NT2/D1 (cell line): ENCODE measurements at regions not wholly inside any gene's neighbourhood (a gene's known extent, or its start where the extent isn't known, plus 50 kb on each side); places are given as distances from the start of the nearest gene placed in this dataset.
"Not testable (repeated sequence)": the region's sequence is repeated elsewhere in the genome, so short reads cannot be mapped to it uniquely, and the experiment has no call there.

Source experiments
- DNase-seq: peaks from one replicate; pipeline ENCODE4 v3.0.0-alpha.2; 2011; ENCODE audit warnings: low read depth, low spot score
- H3K27me3 ChIP-seq: 2 replicates; pipeline ENCODE4 v1.6.0; 2011; ENCODE audit warnings: mild to moderate bottlenecking; ENCODE audit not compliant: insufficient read length, insufficient read depth
- H3K36me3 ChIP-seq: 2 replicates; pipeline ENCODE4 v1.6.1; 2011; ENCODE audit warnings: mild to moderate bottlenecking, low read length, mixed read lengths; ENCODE audit not compliant: insufficient read depth, insufficient read length
- H3K4me1 ChIP-seq: 2 replicates; pipeline ENCODE4 v1.5.1; 2011; ENCODE audit not compliant: insufficient read depth, insufficient read length
- H3K4me3 ChIP-seq: 2 replicates; pipeline ENCODE4 v1.5.1; 2011; ENCODE audit warnings: low read depth; ENCODE audit not compliant: insufficient read length
- H3K9ac ChIP-seq: 2 replicates; pipeline ENCODE4 v1.6.0; 2011; ENCODE audit warnings: low read depth; ENCODE audit not compliant: insufficient read length
- H3K9me3 ChIP-seq: 2 replicates; pipeline ENCODE4 v1.5.1; 2011; ENCODE audit warnings: mild to moderate bottlenecking, low read length; ENCODE audit not compliant: insufficient read depth
- SUZ12 ChIP-seq: IDR thresholded peaks from 2 replicates; pipeline ENCODE4 v1.6.1; 2011; ENCODE audit not compliant: insufficient read length, insufficient read depth; ENCODE audit errors: extremely low read depth
- YY1 ChIP-seq: IDR thresholded peaks from 2 replicates; pipeline ENCODE4 v1.6.1; 2011; ENCODE audit not compliant: insufficient read length, insufficient read depth
- ZNF274 ChIP-seq: IDR thresholded peaks from 2 replicates; pipeline ENCODE4 v1.6.1; 2011; ENCODE audit warnings: mild to moderate bottlenecking, low read depth, low read length

GRCh38 chr4:20078644-20079043 lies 173.1 kb upstream of the SLIT2 start:
- Histone ChIP-seq H3K4me3 (no peak overlapping the region), H3K36me3 (no peaks in the 10 kb centered on the region), H3K9ac (no peak overlapping the region), H3K27me3 (no peaks in the 10 kb centered on the region), H3K4me1 (no peaks in the 10 kb centered on the region), H3K9me3 (no peaks in the 10 kb centered on the region)
- no peak for DNase-seq
- no peak for TF ChIP-seq ZNF274
- no peak for TF ChIP-seq SUZ12
- TF ChIP-seq YY1, result no peak

GRCh38 chr4:20075248-20075871 lies 176.3 kb upstream of the SLIT2 start:
- Histone ChIP-seq H3K27me3 (no peaks in the 10 kb centered on the region), H3K36me3 (no peaks in the 10 kb centered on the region), H3K9me3 (no peaks in the 10 kb centered on the region), H3K4me3 (no peak overlapping the region), H3K4me1 (no peaks in the 10 kb centered on the region), H3K9ac (no peak overlapping the region)
- DNase-seq, result no peak
- no peak for TF ChIP-seq ZNF274
- TF ChIP-seq SUZ12, result no peak
- no peak for TF ChIP-seq YY1

- Histone ChIP-seq H3K27me3 (no peaks in the 10 kb centered on the region), H3K4me3 (no peak overlapping the region), H3K4me1 (no peaks in the 10 kb centered on the region), H3K36me3 (no peaks in the 10 kb centered on the region), H3K9ac (no peak overlapping the region), H3K9me3 (no peaks in the 10 kb centered on the region)
- no peak for TF ChIP-seq YY1
- no peak for TF ChIP-seq ZNF274
- TF ChIP-seq SUZ12, result no peak
- DNase-seq, result no peak
These were observed 177.3 kb upstream of the SLIT2 start for GRCh38 chr4:20074450-20074849.

- TF ChIP-seq YY1 (no peak), SUZ12 (no peak), ZNF274 (no peak)
- DNase-seq, result no peak
- Histone ChIP-seq H3K4me1 (no peaks in the 10 kb centered on the region), H3K4me3 (no peak overlapping the region), H3K9me3 (no peaks in the 10 kb centered on the region), H3K36me3 (no peaks in the 10 kb centered on the region), H3K9ac (no peak overlapping the region), H3K27me3 (no peaks in the 10 kb centered on the region)
These were observed 185.8 kb upstream of the SLIT2 start for GRCh38 chr4:20065952-20066351.

GRCh38 chr4:20062857-20063256 lies 188.8 kb upstream of the SLIT2 start:
- not testable (repeated sequence) for H3K4me3 ChIP-seq, H3K9ac ChIP-seq, H3K9me3 ChIP-seq, H3K4me1 ChIP-seq, H3K36me3 ChIP-seq, DNase-seq, H3K27me3 ChIP-seq

GRCh38 chr4:20062054-20062453 lies 189.7 kb upstream of the SLIT2 start:
- Histone ChIP-seq H3K27me3 (no peaks in the 10 kb centered on the region), H3K9me3 (no peaks in the 10 kb centered on the region), H3K9ac (no peak overlapping the region), H3K4me3 (no peak overlapping the region), H3K36me3 (no peaks in the 10 kb centered on the region), H3K4me1 (no peaks in the 10 kb centered on the region)
- no peak for DNase-seq
- TF ChIP-seq YY1, result no peak
- no peak for TF ChIP-seq ZNF274
- TF ChIP-seq SUZ12, result no peak

GRCh38 chr4:20050768-20051167 lies 200.9 kb upstream of the SLIT2 start:
- Histone ChIP-seq H3K27me3 (no peaks in the 10 kb centered on the region), H3K4me3 (no peak overlapping the region), H3K9me3 (no peaks in the 10 kb centered on the region), H3K9ac (no peak overlapping the region), H3K4me1 (no peaks in the 10 kb centered on the region), H3K36me3 (no peaks in the 10 kb centered on the region)
- no peak for DNase-seq
- TF ChIP-seq YY1, result no peak
- no peak for TF ChIP-seq ZNF274
- TF ChIP-seq SUZ12, result no peak

GRCh38 chr4:20049889-20050288 lies 201.8 kb upstream of the SLIT2 start:
- no peaks in the 10 kb centered on the region for H3K4me1 ChIP-seq
- TF ChIP-seq ZNF274 (no peak), YY1 (no peak), SUZ12 (no peak)
- H3K4me3 ChIP-seq, result no peak overlapping the region
- H3K9ac ChIP-seq, result no peak overlapping the region
- no peaks in the 10 kb centered on the region for H3K27me3 ChIP-seq
- no peak for DNase-seq
- no peaks in the 10 kb centered on the region for H3K36me3 ChIP-seq
- no peaks in the 10 kb centered on the region for H3K9me3 ChIP-seq
